ENCODE measurements at regions not wholly inside any gene's neighbourhood (a gene's known extent, or its start where the extent isn't known, plus 50 kb on each side); places are given as distances from the start of the nearest gene placed in this dataset.

- no peaks in the 10 kb centered on the region for H3K4me1 Mint-ChIP-seq (ENCODE audit: low read depth, unreplicated experiment)
- no peak overlapping the region for H3K27ac Mint-ChIP-seq (ENCODE audit: unreplicated experiment)
- H3K9me3 Mint-ChIP-seq (ENCODE audit: unreplicated experiment): no peaks in the 10 kb centered on the region
- no peaks in the 10 kb centered on the region for H3K36me3 Mint-ChIP-seq (ENCODE audit: unreplicated experiment)
- no peaks in the 10 kb centered on the region for H3K27me3 Mint-ChIP-seq (ENCODE audit: unreplicated experiment)
- H3K4me3 Mint-ChIP-seq (ENCODE audit: unreplicated experiment): no peak overlapping the region
- no peak for TF ChIP-seq CTCF (IDR thresholded peaks at IDR 0.05; ENCODE audit: partially characterized antibody, unreplicated experiment)
- no peak for DNase-seq
These were observed 571.5 kb upstream of the FBXO33 start for GRCh38 chr14:40003773-40004172.

DNA sequence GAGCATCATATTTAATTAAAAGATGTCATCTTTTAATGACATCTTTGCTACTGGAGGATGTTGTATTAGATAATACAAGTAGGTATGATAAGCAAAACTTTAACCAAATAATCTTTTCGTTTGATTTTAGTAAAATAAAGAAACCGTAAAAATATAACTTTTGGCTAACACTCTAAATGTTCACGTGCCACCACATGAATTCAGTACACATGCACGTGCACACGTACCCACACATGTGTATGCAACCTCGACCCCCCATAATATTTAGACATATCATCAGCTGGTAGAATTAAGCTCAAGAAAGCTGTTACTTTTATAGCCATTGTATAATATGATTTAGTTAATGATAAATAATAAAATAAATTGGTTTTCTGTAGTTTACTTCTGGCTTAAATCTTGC, 566.6 kb upstream of the FBXO33 start:
- Mint-ChIP-seq H3K27ac (ENCODE audit: unreplicated experiment) (no peak overlapping the region), H3K4me1 (ENCODE audit: low read depth, unreplicated experiment) (no peaks in the 10 kb centered on the region), H3K36me3 (ENCODE audit: unreplicated experiment) (no peaks in the 10 kb centered on the region), H3K9me3 (ENCODE audit: unreplicated experiment) (no peaks in the 10 kb centered on the region), H3K27me3 (ENCODE audit: unreplicated experiment) (no peaks in the 10 kb centered on the region), H3K4me3 (ENCODE audit: unreplicated experiment) (no peak overlapping the region)
- no peak for TF ChIP-seq CTCF (IDR thresholded peaks at IDR 0.05; ENCODE audit: partially characterized antibody, unreplicated experiment)
- DNase-seq: no peak

- no peak overlapping the region for H3K4me3 Mint-ChIP-seq (ENCODE audit: unreplicated experiment)
- H3K4me1 Mint-ChIP-seq (ENCODE audit: low read depth, unreplicated experiment): no peaks in the 10 kb centered on the region
- no peak for DNase-seq
- H3K27me3 Mint-ChIP-seq (ENCODE audit: unreplicated experiment): no peaks in the 10 kb centered on the region
- no peaks in the 10 kb centered on the region for H3K9me3 Mint-ChIP-seq (ENCODE audit: unreplicated experiment)
- no peak for TF ChIP-seq CTCF (IDR thresholded peaks at IDR 0.05; ENCODE audit: partially characterized antibody, unreplicated experiment)
- H3K27ac Mint-ChIP-seq (ENCODE audit: unreplicated experiment): no peak overlapping the region
- H3K36me3 Mint-ChIP-seq (ENCODE audit: unreplicated experiment): no peaks in the 10 kb centered on the region
These were observed 565.9 kb upstream of the FBXO33 start for GRCh38 chr14:39998114-39998513.

DNA sequence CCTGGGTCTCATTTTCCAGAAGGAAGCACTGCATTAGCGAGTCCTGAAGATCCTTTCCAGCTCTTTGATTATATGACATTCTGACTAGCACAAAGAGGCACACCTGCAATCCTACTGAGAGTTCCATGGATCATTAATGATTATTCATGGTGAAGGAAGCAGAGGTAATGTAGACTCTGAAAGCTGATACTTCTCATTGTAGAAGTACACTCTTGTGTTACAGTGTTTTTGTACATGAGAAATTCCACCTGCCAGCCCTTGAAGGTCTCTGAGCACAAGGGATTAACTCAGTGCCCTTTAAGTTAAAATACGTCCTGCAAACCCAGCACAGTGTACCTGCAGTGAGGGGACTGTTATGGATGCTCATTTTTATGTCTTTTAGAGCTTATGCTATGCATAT, 558.8 kb upstream of the FBXO33 start:
- no peak for TF ChIP-seq CTCF (IDR thresholded peaks at IDR 0.05; ENCODE audit: partially characterized antibody, unreplicated experiment)
- no peak for DNase-seq
- Mint-ChIP-seq H3K9me3 (ENCODE audit: unreplicated experiment) (no peaks in the 10 kb centered on the region), H3K27ac (ENCODE audit: unreplicated experiment) (no peak overlapping the region), H3K4me3 (ENCODE audit: unreplicated experiment) (no peak overlapping the region), H3K4me1 (ENCODE audit: low read depth, unreplicated experiment) (no peaks in the 10 kb centered on the region), H3K27me3 (ENCODE audit: unreplicated experiment) (no peaks in the 10 kb centered on the region), H3K36me3 (ENCODE audit: unreplicated experiment) (no peaks in the 10 kb centered on the region)

DNA sequence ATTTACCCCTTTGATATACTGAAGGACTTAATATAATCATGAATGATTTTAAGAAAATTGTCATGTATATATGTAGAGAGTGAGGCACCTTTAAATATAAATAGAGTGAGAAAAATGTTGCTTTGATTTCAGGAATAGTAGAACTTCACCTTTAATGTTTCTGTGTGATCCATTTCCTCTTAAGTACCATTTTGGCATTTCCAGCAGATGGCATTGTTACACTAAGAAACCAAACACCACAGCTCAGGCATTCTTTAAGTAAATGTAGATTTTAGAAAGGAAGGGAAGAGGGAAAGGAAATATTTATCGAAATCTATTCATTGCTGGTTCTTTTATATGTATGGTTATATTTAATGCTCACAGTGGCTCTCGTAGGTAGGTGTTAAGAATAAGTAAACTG, 556.7 kb upstream of the FBXO33 start:
- Mint-ChIP-seq H3K27me3 (ENCODE audit: unreplicated experiment) (no peaks in the 10 kb centered on the region), H3K4me3 (ENCODE audit: unreplicated experiment) (no peak overlapping the region), H3K36me3 (ENCODE audit: unreplicated experiment) (no peaks in the 10 kb centered on the region), H3K27ac (ENCODE audit: unreplicated experiment) (no peak overlapping the region), H3K4me1 (ENCODE audit: low read depth, unreplicated experiment) (no peaks in the 10 kb centered on the region), H3K9me3 (ENCODE audit: unreplicated experiment) (no peaks in the 10 kb centered on the region)
- no peak for TF ChIP-seq CTCF (IDR thresholded peaks at IDR 0.05; ENCODE audit: partially characterized antibody, unreplicated experiment)
- no peak for DNase-seq

All from glutamatergic neuron (in vitro differentiated cells).